ENCODE measurements at regions not wholly inside any gene's neighbourhood (a gene's known extent, or its start where the extent isn't known, plus 50 kb on each side); places are given as distances from the start of the nearest gene placed in this dataset.
"Not testable (repeated sequence)": the region's sequence is repeated elsewhere in the genome, so short reads cannot be mapped to it uniquely, and the experiment has no call there.

DNA sequence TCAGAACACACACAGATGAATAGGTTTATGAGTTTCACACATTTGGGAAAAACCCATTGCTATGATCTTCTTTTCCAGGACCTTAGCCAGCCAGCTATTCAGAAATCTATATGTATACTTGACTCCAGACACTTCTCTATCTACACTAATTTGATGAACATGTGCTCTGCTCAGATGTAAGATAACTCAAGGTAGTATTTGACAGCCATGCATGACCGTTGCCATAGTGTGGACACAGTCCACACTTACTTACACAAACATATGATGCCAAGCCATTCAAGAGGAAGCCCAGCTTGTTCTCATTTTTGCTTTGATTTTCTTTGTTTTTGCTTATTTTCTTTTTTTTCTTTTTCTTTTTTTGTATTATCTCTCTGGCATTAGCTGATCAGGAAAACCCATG, 1328.4 kb downstream of the RPIA start:
- TF ChIP-seq, protein P1, sequence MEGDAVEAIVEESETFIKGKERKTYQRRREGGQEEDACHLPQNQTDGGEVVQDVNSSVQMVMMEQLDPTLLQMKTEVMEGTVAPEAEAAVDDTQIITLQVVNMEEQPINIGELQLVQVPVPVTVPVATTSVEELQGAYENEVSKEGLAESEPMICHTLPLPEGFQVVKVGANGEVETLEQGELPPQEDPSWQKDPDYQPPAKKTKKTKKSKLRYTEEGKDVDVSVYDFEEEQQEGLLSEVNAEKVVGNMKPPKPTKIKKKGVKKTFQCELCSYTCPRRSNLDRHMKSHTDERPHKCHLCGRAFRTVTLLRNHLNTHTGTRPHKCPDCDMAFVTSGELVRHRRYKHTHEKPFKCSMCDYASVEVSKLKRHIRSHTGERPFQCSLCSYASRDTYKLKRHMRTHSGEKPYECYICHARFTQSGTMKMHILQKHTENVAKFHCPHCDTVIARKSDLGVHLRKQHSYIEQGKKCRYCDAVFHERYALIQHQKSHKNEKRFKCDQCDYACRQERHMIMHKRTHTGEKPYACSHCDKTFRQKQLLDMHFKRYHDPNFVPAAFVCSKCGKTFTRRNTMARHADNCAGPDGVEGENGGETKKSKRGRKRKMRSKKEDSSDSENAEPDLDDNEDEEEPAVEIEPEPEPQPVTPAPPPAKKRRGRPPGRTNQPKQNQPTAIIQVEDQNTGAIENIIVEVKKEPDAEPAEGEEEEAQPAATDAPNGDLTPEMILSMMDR (conservative IDR thresholded peaks at IDR 0.05; ENCODE audit: low read length) = not testable (repeated sequence)
- TF ChIP-seq EZH2phosphoT487 (IDR thresholded peaks at IDR 0.05; ENCODE audit: borderline replicate concordance, low read depth, low read length) = not testable (repeated sequence)
